M059J (cell line): ENCODE measurements at regions not wholly inside any gene's neighbourhood (a gene's known extent, or its start where the extent isn't known, plus 50 kb on each side); places are given as distances from the start of the nearest gene placed in this dataset.

Experiments
- DNase-seq: peaks from one replicate; pipeline ENCODE4 v3.0.0-alpha.2; 2012; ENCODE audit warnings: low read depth

DNA sequence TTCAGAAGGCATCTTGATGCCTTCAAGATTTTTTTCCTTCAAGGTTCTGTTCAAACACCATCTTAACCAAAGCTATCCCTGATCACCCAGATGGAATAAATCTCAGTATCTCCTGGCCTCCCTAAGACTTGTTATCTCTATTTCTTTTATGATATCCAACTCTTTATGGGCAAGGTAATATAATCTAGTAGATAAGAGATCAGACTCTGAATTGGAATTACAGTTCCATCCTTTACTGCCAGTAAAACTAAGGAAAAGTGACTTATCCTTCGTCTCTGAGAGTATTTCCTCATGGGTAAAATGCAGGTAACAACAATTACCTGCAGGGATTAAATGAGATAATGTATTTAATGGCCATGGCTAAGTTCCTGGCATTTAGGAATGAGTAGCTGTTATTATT, 445.0 kb upstream of the DAB1 start:
- DNase-seq, result no peak

DNA sequence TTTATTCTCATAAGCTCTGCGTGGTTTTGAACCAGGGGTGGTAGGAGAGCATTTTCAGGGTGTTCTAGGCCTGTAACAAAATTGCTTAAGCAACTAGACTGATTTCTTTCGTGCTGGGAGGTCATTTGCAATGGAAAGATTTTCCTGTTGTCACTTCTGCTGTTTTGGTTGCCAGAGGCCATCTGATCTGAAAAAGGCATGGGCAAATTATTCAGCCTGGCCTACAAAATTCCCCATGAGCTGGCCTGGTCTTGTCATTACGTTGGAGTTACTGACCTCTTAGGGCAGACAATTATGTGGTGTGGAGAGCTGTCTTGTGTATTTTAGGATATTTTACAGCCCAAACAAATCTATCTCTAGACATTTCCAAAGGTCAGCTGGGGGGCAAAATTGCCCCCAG, 444.4 kb upstream of the DAB1 start:
- DNase-seq, result peak; percentile 53

DNA sequence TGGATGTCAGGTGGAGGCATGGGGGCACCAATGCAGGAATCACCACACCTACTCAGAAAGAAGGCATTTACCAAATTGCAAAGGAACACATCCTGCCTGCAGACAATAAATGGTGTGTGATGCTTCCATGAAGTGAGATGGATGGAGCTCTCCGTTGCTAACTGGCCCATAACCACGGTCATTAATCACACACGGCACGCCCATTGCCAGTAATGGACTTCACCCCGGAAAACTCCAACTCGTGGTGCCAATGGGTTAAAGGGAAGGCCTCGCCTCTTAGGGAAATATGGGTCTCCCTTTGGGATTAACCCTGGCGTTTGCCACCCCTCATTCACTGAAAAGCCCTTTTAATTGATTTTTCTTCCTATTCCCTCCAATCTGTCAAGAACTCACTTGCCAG, 443.1 kb upstream of the DAB1 start:
- no peak for DNase-seq

DNA sequence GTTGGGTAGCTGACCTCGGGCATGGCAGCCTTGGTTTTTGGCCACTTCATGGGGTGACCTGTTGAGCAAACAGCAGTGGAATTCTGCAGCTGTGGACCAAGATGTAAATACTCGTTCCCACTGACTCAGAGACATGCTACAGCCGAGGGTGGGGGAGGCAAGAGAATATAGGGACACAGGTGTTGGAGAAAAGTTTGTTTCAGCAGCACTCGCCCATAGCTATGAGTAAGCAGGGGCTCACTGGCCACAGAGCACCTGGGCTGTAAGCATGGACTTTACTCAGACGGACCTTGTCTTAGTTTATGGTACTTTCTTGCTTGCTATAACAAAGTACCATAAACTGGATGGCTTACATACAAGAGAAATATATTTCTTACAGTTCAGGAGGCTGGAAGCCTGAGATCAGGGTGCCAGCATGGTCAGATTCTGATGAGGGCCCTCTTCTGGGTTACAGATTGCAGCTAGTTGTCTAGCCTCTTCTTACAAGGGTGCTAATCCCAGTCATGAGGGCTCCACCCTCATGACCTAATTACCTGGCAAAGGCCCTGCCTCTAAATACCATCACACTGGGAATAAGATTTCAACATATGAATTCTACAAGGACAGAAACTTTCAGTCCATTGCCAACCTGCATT, 437.2 kb upstream of the DAB1 start:
- DNase-seq, result no peak

DNA sequence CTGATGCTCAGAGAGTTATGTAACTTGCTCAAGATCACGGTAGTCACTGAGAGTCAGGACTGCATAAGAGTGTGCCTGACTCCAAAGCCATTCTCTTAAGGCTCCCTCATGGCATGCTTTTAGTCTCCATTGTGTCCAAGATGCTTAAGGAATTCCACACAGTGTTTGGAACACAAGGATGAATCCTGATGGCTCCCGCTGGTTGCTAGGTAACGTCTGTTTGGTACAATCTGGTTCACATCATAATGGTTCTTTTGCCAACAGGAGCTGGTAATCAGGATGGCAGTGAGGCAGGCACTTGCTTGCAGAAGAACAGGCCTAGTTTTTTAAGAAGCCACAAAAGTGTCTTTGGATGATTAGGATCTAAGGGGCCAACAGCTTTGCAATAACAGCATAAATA, 436.5 kb upstream of the DAB1 start:
- peak; percentile 40 for DNase-seq

DNA sequence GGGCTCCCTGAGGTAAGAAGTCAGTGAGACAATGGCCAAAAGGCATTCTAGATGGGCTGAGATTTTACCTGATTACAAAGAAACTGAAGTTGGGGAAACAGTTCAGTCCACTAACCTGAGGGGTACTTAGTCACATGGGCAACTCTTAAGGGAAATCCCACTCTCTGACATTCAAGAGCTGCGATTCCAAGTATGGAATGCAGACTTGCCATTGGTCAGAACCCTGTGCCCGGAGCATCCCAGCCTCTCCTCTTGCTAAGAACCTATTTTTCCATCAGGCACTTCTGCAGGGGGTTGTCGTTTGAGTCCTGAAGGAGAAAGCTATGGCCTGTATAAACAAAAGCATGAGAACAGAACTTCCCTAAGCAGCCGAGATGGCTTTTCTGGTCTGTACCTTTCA, 434.9 kb upstream of the DAB1 start:
- DNase-seq, result no peak

DNA sequence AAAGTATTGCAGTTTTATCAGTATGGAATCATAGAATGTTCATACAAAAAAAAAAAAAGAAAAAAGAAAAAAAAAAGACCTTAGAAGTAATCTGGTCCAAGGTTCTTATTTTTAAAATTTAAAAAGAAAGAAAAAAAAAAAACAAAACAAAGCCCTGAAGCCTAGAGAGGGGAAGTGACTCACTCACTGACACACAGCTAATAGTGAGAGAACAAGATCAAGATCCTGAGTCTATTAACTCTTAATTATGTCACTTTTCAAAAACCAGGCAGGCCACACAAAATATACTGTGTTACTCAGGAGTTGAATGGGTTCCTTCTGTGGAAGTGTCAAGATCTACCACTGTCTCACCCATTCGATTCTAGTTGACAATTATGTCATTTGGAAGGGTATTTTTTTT, 433.9 kb upstream of the DAB1 start:
- peak; percentile 60 for DNase-seq

GRCh38 chr1:57854436-57854835, 430.6 kb upstream of the DAB1 start:
- no peak for DNase-seq

GRCh38 chr1:57850176-57850940, 426.5 kb upstream of the DAB1 start:
- DNase-seq, result no peak

DNA sequence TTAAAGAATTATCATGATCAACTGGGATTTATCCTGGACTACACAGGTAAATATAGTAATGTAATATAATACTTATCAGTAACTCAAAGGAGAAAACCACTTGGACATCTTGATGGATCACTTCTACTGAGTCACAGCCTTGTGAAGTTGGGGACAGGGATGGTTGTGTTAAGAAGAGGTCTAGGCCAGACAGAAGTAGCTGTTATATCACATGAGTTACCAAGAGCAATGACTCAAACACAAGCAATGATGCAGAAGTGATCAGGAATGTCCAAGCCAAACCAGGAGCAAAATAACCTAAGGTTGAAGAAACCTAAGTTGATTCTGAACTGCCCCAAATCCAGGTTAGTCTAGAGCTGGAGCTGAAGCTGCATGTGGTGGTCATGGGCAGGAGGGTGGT, 424.5 kb upstream of the DAB1 start:
- peak; percentile 87 for DNase-seq

GRCh38 chr1:57845041-57845440, 421.2 kb upstream of the DAB1 start:
- DNase-seq, result peak; percentile 63

GRCh38 chr1:57844382-57844980, 420.6 kb upstream of the DAB1 start:
- DNase-seq, result no peak

- DNase-seq, result peak; percentile 73
Observed at GRCh38 chr1:57843760-57844159, 419.9 kb upstream of the DAB1 start.

DNA sequence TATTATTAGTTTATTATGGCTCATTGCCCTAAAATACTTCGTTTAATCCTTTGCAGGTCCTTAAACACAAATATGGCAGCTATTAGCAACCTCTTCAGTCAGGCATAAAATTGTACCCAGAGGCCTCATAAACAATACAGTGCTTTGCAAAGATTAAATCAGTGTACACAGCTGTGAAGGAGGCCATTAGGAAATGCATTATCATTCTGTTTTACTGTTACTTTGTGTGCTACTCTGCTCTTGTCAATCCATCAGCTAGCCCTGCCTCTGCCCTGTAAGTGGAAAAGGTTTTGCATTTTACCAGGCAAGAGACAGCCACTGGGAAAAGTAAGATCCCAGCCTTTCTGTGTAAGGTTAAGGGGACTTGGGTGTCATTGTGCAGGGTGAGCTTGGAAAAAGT, 415.7 kb upstream of the DAB1 start:
- DNase-seq, result no peak

- DNase-seq, result peak; percentile 84
Observed at GRCh38 chr1:57839067-57839466, 415.2 kb upstream of the DAB1 start.

DNA sequence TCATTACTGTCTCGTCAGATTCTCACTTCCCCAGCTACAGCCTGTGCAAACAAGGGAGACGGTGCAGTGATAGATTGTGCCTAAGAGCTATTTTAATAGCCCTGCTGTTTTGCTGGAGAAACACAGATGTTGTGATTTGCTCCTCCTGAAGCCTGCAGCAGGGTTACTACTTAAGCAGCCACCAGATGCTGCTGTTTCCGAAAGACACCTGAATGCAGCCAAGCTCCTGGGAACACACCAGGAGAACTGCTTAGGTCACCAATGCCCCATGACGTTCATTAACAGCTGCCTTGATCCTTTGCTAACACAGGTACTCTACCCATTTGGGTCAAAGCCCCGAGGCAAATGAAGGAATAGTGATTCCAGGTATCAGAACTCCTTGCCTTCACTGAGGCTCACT, 411.8 kb upstream of the DAB1 start:
- DNase-seq, result no peak

- no peak for DNase-seq
Observed at GRCh38 chr1:57833296-57833695, 409.4 kb upstream of the DAB1 start.

GRCh38 chr1:57832612-57833011, 408.8 kb upstream of the DAB1 start:
- DNase-seq, result no peak

DNA sequence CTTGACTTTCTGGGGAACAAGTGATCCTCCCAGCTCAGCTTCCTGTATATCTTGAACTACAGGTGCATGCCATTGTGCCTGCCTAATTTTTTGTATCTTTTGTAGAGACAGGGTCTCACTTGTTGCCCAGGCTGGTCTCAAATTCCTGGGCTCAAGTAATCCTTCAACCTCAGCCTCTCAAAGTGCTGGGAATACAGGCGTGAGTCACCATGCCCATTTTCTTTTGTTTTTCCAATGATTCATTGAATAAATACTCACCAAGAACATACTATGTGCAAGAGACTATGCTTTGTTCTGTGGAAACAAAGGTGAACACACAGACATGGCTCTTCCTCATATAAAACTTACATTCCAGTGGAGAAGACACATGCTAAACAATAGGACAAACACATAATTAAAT, 407.8 kb upstream of the DAB1 start:
- DNase-seq, result peak; percentile 84

DNA sequence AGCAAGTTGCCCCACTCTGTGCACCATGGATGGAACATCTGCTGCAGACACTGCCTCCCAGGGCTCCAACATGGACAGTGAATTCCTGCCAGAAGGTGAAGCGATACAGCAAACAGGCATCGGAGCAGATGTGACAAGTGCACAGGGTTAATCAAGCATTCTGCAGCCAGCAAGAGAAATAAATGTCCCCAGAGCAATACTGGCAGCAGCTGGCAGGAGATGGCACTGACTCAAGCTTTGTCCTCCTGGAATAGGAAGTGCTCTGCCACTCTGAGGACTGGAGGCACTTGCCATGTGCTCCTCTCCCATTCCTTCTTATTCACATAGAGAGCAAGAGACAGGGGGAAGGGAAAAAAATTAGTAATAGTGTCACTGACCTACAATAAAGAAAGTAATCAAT, 402.7 kb upstream of the DAB1 start:
- DNase-seq, result no peak

GRCh38 chr1:57824535-57824934, 400.7 kb upstream of the DAB1 start:
- DNase-seq, result peak; percentile 73

DNA sequence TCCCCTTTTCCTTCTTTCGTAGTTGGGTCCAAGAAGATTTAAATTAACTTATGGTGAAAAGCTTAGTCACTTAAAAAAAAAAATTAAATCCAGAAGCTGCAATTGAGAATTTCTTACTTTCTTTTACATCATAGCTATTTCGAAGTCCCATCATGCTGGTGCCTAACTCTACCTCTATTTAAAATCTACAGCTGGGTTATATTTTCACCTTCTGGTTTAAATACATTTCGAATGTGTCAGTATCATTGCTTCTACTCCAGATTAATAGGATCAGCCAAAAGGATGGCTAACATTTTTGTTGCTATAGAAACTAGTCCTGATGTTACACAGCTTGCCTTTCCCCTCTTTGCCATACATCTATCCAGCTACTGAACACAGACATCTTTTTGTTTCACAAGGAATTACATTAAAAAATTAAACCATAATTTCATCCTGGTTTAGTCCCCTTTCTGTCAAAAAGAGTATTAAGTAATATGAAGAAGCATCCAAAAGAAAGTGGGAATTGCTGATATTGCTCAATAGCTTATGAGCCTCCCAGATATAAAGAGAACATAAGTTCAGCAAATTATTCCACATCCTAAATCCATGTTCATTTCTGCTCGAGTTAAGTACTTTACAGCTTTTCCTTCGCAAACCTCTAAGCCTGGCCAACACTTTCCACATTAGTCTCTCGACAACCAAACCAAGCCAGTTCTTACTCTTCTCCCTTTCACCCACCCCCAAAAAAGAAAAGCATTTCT, 396.7 kb upstream of the DAB1 start:
- DNase-seq, result no peak

GRCh38 chr1:57819893-57820292, 396.0 kb upstream of the DAB1 start:
- no peak for DNase-seq
